GF-D8 (cell line): ENCODE measurements at regions not wholly inside any gene's neighbourhood (a gene's known extent, or its start where the extent isn't known, plus 50 kb on each side); places are given as distances from the start of the nearest gene placed in this dataset.
A peak's percentile ranks its signal among the peaks of the same experiment; 100 is the strongest.
"Not testable (repeated sequence)": the region's sequence is repeated elsewhere in the genome, so short reads cannot be mapped to it uniquely, and the experiment has no call there.

Experiments used
- DNase-seq: peaks from one replicate; lab custom pipeline; 2025; lab: John Stamatoyannopoulos, UW

GRCh38 chr1:213324859-213325258, 273.8 kb downstream of the RPS6KC1 start:
- no peak for DNase-seq

DNA sequence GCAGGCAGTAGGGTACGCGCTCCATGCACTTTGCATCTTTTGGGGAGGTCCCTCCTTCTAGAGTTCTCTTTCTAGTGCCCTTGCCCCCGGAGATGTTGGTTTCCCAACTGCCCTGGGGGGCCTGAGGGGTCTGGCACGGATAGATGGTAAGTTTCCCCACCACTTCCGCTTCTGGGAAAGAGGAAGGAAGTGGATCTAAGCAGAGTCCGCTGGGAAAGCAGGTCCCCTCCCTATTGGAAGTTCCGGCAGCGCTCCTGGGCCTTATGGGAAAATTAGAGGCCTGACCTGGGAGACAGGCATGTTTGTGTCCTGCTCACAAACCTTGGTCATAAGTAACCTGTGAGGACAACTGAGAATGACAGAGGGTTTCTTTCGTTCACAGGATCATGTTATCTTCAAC, 274.4 kb downstream of the RPS6KC1 start:
- no peak for DNase-seq

- DNase-seq, result no peak
These were observed 275.4 kb downstream of the RPS6KC1 start for GRCh38 chr1:213326281-213327016.

DNA sequence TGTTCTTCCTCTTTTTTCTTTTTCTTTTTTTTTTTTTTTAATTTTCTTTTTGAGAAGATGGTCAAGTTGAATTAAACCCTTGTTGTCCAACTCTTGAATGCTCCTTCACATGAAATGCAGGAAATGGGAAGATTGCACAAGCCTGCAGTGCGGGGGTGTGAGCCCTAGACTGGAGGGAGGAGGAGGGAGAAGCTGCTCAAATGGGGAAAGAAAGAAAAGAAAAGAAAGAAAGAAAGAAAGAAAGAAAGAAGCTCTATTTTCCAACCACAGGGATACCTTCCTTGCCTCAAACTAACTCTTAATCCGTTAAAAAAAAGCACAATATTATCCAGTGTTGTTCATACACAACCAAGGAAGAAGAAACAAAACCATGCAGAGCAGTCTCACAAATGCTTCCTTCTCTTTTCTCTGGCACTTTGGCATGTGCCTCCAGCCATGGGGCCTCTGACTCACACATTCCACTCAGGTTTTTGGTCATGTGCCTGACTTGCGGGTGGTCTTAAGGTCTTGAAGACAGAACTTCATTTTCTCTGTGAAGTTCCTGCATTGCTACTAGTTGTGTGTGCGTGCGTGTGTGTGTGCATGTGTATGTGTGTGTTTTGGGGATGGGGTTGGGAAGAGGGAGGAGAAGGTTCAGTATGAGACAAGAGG, 276.1 kb downstream of the RPS6KC1 start:
- peak; percentile 4 for DNase-seq

DNA sequence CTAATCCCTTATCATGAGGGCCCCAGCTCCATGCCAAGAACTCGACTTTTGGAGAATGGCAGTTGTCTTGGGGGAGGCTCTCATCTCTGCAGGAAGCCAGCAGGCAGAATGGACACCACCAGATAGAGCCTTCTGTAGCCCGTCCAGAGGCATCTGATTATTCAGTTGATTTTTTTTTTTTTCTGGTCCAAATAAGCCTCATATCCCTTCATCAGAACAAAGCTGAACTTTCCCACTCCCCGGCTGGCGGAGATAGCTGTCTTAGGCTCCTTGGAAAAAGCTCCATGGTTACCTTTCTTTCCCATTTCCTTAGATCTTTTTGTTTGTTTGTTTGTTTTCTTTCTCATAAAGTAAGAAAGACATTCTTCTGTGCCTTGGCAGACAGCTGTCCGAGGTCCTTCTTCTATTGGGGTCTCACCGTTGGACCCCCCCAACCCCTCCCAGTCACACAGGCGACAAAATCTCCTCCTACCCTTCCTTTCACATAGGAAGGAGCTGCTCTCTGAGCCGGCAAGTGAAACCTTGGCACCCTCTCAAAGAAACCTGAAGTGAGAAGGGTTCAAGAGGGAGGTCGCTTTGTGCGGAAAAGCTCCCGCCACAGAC, 278.5 kb downstream of the RPS6KC1 start:
- no peak for DNase-seq

DNA sequence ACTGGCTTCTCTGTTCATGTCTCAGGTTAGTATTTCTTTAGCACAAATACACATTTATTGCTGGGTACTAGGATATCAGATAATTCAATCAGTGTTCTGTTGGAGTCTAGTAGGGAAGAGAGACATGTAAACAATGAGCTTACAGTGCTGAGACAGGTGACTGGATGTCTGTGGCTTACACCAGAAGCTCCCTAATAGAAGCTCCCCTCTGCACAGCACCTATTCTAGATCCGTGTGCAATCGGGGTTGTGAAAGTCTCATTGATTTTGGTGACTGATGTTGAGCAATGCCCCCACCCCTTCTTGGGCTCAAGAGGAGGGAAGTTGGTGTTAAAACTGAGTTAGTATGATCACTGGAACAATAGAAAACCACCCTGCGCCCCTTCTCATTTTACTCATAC, 279.2 kb downstream of the RPS6KC1 start:
- no peak for DNase-seq

GRCh38 chr1:213331631-213332175, 280.7 kb downstream of the RPS6KC1 start:
- no peak for DNase-seq

GRCh38 chr1:213332491-213332890, 281.4 kb downstream of the RPS6KC1 start:
- DNase-seq, result no peak

DNA sequence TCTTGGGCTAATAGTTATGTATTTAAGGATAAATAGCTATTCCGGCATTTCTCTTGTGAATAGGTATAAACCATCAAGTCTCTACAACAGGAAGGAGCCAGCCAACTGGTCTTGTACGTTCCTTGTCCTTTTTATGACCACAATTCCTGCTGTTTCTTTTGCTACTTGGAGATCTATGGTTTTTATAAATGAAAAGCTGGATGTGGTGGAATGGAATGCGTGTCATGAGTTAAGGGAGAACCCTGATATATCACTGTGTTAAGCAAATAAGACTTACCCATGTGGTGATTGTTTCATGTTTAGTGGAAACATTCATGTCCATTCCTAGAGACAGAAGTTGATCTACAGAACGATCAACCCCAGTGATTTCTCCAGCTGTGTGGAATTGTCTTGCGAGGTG, 282.1 kb downstream of the RPS6KC1 start:
- no peak for DNase-seq

- no peak for DNase-seq
These were observed 284.0 kb downstream of the RPS6KC1 start for GRCh38 chr1:213335084-213335483.

DNA sequence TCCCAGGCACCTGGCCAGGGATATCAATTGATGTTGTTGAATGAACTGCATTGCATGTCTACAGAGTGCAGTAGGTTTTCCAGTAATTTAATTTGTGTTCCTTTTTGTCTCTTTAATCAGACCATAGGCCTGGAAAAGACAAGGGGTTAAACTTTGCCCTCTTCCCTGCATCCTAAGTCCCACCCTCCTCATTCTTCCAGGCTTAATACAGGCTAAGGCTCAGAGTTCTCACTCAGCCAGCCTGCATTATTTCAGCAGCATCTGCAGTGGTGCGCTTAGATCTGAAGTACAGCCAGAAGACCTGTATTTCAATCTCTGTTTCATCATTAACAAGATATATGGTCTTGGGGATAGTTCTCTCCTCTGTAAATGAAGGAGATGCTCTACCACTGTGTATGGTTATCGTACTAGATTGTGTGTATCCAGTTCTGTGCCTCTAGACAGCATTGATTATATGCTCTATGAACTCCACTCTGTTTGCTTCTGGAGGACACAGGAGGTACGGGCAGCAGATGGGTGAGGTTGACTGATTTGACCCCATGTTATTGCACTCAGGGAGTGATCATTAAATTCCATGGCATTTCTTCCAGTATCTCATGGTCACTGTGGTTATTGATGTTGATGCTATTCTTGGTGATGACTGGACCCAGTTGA, 286.1 kb downstream of the RPS6KC1 start:
- no peak for DNase-seq

DNA sequence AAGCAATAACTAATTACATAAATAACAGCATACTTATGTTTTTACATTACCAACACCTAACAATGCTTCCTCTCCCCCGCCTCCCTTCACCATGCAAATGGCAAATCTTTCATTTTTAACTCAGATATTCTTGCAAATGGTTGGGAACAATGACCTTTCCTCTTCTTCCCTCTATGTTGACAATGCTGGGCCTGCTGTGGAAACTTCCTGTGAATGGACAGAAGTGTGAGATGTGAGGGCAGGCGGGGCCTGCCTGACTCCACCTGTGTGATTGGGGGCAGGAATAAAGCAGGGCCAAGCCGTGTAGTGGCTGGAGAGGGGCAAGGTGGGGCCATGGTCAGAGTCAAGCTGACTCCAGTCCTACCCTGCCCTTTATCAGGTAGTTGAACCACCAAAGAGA, 289.6 kb downstream of the RPS6KC1 start:
- DNase-seq, result no peak

GRCh38 chr1:213345621-213346020, 294.6 kb downstream of the RPS6KC1 start:
- DNase-seq, result no peak

DNA sequence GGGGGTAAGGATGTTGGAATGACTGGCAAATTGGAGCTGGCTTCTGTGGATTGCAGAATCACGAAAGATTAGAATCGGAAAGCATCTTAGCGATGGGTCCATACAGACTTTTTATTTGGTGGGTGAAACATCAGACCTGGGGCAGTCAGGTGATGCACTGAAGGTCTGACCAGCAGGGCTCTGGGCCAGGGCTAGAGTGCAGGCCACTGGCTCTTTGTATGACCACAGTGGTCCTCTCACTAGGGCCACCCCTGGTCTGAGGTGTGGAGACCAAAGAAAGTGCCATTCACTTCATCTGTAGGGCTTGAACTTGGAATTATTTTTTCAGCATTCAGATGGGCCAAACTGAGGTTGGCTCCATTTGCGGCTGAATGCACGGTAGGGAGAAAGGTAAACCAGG, 306.4 kb downstream of the RPS6KC1 start:
- no peak for DNase-seq

DNA sequence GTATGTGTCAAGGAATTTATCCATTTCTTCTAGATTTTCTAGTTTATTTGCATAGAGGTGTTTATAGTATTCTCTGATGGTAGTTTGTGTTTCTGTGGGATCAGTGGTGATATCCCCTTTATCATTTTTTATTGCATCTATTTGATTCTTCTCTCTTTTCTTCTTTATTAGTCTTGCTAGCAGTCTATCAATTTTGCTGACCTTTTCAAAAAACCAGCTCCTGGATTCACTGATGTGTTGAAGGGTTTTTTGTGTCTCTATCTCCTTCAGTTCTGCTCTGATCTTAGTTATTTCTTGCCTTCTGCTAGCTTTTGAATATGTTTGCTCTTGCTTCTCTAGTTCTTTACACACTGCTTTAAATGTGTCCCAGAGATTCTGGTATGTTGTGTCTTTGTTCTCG, 307.3 kb downstream of the RPS6KC1 start:
- not testable (repeated sequence) for DNase-seq

GRCh38 chr1:213362598-213362997, 311.6 kb downstream of the RPS6KC1 start:
- no peak for DNase-seq

DNA sequence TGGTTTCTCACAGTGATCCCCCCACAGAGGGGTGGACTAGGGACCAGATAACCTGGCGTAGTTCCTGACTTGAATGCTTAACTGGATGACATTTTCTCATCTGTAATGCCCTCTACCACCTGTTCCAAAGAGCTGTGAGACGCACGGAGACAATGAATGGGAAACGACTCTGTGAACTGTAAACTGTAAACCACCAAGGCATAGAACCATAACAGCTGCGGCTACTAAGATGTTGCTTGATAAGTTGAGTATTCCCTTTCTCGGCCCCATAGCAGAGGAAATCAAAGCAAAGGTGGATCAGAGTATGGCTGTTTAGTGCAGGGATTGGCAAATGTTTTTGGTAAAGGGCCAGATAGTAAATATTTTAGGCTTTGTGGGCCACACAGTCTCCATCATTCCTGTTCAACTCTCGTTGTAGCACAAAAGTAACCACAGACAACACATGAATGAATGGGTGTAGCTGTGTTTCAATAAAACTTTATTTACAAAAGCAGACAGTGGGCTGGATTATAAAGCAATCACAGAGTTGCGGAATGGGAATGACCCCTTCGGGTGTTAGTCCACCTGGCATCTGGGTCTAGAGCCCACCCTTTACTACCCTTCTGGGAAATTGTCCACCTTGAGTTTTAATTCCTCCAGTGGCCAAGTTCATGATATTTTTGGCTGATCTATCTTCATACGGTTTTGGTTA, 315.2 kb downstream of the RPS6KC1 start:
- no peak for DNase-seq

DNA sequence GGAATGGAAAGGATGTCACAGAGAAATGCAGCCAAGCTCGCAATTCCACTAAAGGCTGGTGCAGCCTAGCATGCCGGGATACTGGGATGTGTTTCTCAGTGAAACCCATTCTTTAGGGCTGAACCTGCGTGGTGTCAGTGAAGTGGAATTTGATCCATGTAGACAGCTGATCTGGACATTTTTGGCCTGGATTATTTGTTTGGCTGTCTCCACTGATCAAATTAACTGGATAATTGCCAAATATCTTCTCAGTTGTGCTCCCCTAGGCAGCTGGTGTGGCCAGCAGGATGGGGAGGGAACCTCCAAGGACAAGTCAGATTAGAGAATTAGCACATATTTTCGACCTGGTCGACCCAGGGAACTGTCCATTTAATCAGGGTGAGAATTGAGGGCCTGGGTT, 318.4 kb downstream of the RPS6KC1 start:
- DNase-seq, result no peak

- DNase-seq, result no peak
These were observed 319.5 kb downstream of the RPS6KC1 start for GRCh38 chr1:213370523-213370922.

DNA sequence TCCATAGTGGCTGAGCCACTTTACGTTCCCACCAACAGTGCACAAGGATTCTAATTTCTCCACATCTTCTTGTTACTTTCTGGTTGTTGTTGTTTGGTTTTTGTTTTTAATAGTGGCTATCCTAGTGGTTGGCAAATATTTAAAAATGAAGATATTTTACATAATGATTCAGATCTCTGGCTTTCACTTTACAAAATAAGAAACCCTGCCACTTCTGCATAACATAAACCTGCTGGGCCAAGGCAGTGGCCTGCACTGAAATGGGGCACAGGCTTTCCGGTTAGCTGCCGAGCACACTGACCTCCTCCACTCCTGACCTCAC, 320.4 kb downstream of the RPS6KC1 start:
- DNase-seq, result no peak

GRCh38 chr1:213371847-213372619, 321.0 kb downstream of the RPS6KC1 start:
- DNase-seq, result no peak
